Esophagus squamous epithelium (tissue), 4 donors: ENCODE measurements at regions not wholly inside any gene's neighbourhood (a gene's known extent, or its start where the extent isn't known, plus 50 kb on each side); places are given as distances from the start of the nearest gene placed in this dataset.

ENCODE experiments used
- CTCF ChIP-seq, 6 experiments: fragments of 450-650 bp in 4 of 6; fragments of 200-600 bp in 2 of 6; sonication (generic) in 2 of 6; IDR thresholded peaks; one replicate each; pipeline ENCODE4 v1.5.1; 2016 to 2019; ENCODE audit warnings: antibody characterized with exemption in 6 of 6, mild to moderate bottlenecking in 4 of 6, moderate library complexity in 4 of 6
- POLR2A ChIP-seq, 4 donors: fragments of 450-650 bp; IDR thresholded peaks; one replicate each; pipeline ENCODE4 v1.6.1; 2017; ENCODE audit warnings: antibody characterized with exemption in 4 of 4, mild to moderate bottlenecking in 4 of 4, moderate library complexity in 3 of 4

- TF ChIP-seq CTCF (IDR thresholded peaks at IDR 0.05) (no peak), POLR2A (IDR thresholded peaks at IDR 0.05) (no peak)
These were observed 55.5 kb upstream of the PAK3 start for GRCh38 chrX:111040377-111041017.
